Left renal pelvis (tissue), 4 donors: ENCODE measurements at regions not wholly inside any gene's neighbourhood (a gene's known extent, or its start where the extent isn't known, plus 50 kb on each side); places are given as distances from the start of the nearest gene placed in this dataset.
A peak's percentile ranks its signal among the peaks of the same experiment; 100 is the strongest.

Experiments
- DNase-seq, 4 donors: peaks; one replicate each; pipeline ENCODE4 v3.0.0-alpha.2; 2013; ENCODE audit warnings: low read depth in 4 of 4, low spot score in 3 of 4

DNA sequence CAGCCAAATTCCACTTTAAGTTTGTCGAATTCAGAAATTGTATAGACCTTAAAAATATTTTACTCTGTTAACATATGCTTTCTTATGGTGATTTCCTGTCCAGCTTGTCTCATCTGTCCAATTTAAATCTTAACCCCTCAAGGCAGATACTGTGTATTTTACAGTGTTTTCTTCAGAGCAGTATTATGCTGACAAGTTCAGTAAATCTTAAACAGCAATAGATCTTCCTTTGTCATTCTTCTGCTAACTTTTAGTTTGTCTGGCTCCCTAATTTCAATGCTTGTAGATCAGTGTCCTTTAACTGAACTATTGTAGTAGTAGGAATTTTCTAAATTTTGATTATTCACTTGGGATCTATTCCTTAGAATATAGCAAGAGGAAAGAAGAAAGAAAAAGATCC, 52.8 kb upstream of the MEIS1 start:
- no peak for DNase-seq

GRCh38 chr2:66379473-66379872, 55.5 kb upstream of the MEIS1 start:
- DNase-seq = no peak

- DNase-seq = no peak
These were observed 57.1 kb upstream of the MEIS1 start for GRCh38 chr2:66377832-66378231.

GRCh38 chr2:66370824-66371223, 64.1 kb upstream of the MEIS1 start:
- no peak for DNase-seq

DNA sequence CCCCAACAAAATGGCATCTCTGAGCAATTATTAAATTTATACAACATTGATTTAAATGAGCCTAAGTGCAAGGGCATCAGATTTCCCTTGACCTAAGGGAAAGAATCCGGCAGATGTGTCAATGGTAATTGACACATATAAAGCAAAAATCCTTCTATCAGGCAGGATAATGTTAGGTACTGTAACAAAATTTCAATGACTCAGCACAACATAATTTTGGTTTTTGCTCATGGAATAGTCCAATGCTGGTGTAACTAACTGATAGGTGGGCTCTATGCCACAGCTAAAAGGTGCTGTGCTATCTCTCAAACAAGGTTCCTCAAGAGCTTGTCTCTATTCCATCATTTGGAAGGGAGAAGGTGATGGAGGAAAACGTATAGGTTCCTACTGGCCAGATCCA, 68.3 kb upstream of the MEIS1 start:
- no peak for DNase-seq

GRCh38 chr2:66364495-66365333, 70.2 kb upstream of the MEIS1 start:
- DNase-seq = peak in 2 of 4 donors; percentile 30 to 46

- DNase-seq = no peak
These were observed 72.2 kb upstream of the MEIS1 start for GRCh38 chr2:66362701-66363100.

- DNase-seq = no peak
These were observed 88.7 kb upstream of the MEIS1 start for GRCh38 chr2:66346231-66346664.

DNA sequence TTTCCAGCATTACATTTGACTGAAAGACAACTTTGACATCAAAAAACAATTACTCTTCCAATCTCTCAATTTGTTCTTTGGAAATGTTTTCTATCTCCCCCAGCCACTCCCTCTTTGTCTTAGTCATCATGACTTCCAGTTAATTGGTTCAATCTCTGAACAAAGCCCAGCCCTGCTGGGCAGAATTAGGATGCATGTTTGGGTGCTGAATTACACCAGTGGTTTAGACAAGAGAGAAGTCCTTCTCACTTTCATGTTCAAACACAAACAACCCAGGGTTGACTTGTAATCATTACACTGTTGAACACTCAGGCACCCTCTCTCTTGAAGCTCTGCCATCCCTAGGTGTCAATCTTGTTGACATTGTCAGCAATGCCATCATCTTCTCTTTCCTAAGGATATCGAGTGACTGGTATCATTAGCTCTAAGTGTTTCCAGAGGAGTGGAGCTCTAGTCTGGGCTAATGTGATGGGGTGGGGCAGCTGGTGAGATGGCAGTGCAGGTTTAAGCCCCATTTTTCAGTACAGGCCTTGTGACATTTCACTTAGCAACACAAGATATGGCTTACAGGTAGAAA, 90.8 kb upstream of the MEIS1 start:
- DNase-seq = no peak

- DNase-seq = no peak
These were observed 91.7 kb upstream of the MEIS1 start for GRCh38 chr2:66343259-66343658.

GRCh38 chr2:66340521-66340920, 94.4 kb upstream of the MEIS1 start:
- DNase-seq = no peak

- no peak for DNase-seq
These were observed 100.5 kb upstream of the MEIS1 start for GRCh38 chr2:66334237-66335029.

GRCh38 chr2:66331176-66331575, 103.7 kb upstream of the MEIS1 start:
- no peak for DNase-seq

- no peak for DNase-seq
These were observed 105.8 kb upstream of the MEIS1 start for GRCh38 chr2:66329081-66329605.

GRCh38 chr2:66327066-66327740, 107.7 kb upstream of the MEIS1 start:
- no peak for DNase-seq

DNA sequence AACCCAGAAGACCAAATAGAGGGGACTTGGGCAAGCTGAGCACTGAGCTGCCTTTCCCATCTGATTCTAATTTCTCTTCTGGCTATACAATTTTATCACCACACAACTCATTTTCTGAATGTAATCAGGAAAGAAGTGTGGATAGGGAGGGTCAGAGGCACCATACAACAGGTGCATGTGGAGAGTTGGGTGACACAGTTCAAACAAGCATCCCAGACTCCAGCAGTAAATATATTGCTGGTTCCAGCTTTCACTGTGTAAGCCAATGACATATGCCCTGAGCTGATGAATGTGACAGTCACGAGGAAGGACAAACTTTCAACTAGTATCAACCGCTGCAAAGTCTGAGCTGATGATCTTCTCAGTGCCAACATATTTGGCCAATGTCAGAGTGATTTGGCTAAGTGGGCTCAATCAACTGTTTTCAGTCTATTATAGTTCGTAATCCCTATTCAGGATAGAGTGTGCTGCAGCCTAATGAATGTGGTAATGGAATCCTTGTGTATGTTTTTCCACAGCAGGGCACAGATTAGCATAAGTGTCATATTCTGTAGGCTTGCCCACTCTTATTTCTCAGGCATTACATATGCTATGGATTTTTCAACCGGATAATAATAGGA, 109.9 kb upstream of the MEIS1 start:
- DNase-seq = no peak

DNA sequence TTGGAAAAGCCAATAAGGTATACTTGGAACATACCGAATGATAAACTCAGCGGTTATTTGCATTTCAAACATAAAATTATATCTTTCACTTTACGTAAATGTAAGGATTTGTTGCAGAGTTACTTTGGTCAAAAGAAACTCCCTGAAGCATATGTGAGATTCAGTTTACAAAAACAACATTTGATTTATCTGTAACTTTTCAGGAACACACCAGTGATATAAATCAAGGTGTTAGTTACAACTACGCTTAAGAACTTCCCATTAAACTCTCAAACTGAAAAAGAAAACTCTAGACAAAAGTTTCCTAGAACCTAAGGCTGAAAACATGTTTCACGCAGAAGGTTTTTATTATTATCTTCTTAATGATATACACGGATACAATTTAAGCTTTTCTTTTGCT, 110.6 kb upstream of the MEIS1 start:
- no peak for DNase-seq

- DNase-seq = no peak
These were observed 111.5 kb upstream of the MEIS1 start for GRCh38 chr2:66323406-66323805.

- DNase-seq = no peak
These were observed 112.2 kb upstream of the MEIS1 start for GRCh38 chr2:66322506-66323260.
